ENCODE measurements at regions not wholly inside any gene's neighbourhood (a gene's known extent, or its start where the extent isn't known, plus 50 kb on each side); places are given as distances from the start of the nearest gene placed in this dataset.
"Not testable (repeated sequence)": the region's sequence is repeated elsewhere in the genome, so short reads cannot be mapped to it uniquely, and the experiment has no call there.

DNA sequence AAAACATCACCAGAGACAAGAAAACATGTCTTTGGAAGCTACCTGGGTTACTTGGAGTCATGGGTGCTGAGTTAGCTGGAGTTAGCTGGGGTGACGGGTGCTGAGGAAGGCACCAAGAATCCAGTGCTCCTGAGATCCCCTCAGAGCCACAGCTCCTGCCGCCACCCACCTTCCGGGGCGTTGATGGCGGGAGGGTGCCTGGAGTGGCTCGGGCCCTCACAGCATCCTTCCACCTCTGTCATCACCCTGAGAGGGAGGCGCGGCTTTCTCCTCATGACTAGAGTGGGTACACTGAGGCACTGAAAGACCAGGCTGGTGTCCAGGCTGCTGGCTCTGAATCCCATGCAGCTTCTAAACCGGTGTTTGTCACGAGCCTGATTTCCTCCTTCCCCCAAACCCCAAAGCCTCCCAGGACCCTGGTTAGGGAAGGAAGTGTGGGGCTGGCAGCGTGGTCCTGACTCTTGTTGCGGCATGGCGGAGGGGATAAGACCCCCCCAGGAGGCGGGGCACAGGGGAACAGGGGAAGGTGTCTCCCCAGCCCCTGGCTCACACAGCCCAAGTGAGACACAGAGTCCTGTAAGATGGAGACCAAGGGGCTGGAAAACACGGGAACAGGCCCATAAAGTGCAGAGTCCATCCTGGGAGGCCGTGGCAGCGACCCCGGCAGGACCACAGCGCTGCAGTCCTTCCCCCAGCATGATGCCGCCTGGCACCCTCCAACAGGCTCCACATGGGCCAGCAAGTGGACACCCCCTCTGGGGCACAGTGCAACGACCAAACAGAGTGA, 107.2 kb upstream of the ZNF469 start:
- TF ChIP-seq, protein P1, sequence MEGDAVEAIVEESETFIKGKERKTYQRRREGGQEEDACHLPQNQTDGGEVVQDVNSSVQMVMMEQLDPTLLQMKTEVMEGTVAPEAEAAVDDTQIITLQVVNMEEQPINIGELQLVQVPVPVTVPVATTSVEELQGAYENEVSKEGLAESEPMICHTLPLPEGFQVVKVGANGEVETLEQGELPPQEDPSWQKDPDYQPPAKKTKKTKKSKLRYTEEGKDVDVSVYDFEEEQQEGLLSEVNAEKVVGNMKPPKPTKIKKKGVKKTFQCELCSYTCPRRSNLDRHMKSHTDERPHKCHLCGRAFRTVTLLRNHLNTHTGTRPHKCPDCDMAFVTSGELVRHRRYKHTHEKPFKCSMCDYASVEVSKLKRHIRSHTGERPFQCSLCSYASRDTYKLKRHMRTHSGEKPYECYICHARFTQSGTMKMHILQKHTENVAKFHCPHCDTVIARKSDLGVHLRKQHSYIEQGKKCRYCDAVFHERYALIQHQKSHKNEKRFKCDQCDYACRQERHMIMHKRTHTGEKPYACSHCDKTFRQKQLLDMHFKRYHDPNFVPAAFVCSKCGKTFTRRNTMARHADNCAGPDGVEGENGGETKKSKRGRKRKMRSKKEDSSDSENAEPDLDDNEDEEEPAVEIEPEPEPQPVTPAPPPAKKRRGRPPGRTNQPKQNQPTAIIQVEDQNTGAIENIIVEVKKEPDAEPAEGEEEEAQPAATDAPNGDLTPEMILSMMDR (IDR thresholded peaks at IDR 0.05) = not testable (repeated sequence)
- not testable (repeated sequence) for TF ChIP-seq EZH2 (IDR thresholded peaks at IDR 0.05; ENCODE audit: borderline replicate concordance, insufficient read depth, low read depth, low read length, poor library complexity, severe bottlenecking)
